ENCODE measurements at regions not wholly inside any gene's neighbourhood (a gene's known extent, or its start where the extent isn't known, plus 50 kb on each side); places are given as distances from the start of the nearest gene placed in this dataset.
"Not testable (repeated sequence)": the region's sequence is repeated elsewhere in the genome, so short reads cannot be mapped to it uniquely, and the experiment has no call there.

DNA sequence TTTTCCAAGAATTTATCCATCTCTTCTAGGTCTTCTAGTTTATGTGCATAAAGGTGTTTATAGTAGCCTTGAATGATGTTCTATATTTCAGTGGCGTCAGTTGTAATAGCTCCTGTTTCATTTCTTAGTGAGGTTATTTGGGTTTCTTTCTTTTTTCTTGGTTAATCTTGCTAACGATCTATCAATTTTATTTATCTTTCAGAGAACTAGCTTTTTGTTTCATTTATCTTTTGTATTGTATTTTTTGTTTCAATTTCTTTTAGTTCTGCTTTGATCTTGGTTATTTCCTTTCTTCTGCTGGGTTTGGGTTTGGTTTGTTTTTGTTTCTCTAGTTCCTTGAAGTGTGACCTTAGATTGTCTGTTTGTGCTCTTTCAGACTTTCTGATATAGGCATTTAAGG lies 133.0 kb downstream of the KLF8 start:
- TF ChIP-seq CTCF (IDR thresholded peaks at IDR 0.05 in 2 of 3, conservative IDR thresholded peaks at IDR 0.05 in 1 of 3; ENCODE audit: borderline replicate concordance in 1 of 3, insufficient read depth in 1 of 3, low read depth in 2 of 3, low read length in 2 of 3); POLR2A (IDR thresholded peaks at IDR 0.05; ENCODE audit: borderline replicate concordance, extremely low read depth, insufficient read depth, insufficient read length); EZH2 (IDR thresholded peaks at IDR 0.05); RAD21 (IDR thresholded peaks at IDR 0.05; ENCODE audit: low read depth); CBX3 (IDR thresholded peaks at IDR 0.05; ENCODE audit: low read depth); JUND (IDR thresholded peaks at IDR 0.05); ZBTB33 (IDR thresholded peaks at IDR 0.05; ENCODE audit: extremely low read depth, insufficient replicate concordance, low read length); POLR2AphosphoS5 (IDR thresholded peaks at IDR 0.05; ENCODE audit: low read depth, low read length); YY1 (IDR thresholded peaks at IDR 0.05; ENCODE audit: extremely low read depth, insufficient replicate concordance, low read depth, low read length): not testable (repeated sequence)
- TF ChIP-seq, protein P1, sequence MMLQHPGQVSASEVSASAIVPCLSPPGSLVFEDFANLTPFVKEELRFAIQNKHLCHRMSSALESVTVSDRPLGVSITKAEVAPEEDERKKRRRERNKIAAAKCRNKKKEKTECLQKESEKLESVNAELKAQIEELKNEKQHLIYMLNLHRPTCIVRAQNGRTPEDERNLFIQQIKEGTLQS (IDR thresholded peaks at IDR 0.05), result not testable (repeated sequence)
- TF ChIP-seq, protein P2, sequence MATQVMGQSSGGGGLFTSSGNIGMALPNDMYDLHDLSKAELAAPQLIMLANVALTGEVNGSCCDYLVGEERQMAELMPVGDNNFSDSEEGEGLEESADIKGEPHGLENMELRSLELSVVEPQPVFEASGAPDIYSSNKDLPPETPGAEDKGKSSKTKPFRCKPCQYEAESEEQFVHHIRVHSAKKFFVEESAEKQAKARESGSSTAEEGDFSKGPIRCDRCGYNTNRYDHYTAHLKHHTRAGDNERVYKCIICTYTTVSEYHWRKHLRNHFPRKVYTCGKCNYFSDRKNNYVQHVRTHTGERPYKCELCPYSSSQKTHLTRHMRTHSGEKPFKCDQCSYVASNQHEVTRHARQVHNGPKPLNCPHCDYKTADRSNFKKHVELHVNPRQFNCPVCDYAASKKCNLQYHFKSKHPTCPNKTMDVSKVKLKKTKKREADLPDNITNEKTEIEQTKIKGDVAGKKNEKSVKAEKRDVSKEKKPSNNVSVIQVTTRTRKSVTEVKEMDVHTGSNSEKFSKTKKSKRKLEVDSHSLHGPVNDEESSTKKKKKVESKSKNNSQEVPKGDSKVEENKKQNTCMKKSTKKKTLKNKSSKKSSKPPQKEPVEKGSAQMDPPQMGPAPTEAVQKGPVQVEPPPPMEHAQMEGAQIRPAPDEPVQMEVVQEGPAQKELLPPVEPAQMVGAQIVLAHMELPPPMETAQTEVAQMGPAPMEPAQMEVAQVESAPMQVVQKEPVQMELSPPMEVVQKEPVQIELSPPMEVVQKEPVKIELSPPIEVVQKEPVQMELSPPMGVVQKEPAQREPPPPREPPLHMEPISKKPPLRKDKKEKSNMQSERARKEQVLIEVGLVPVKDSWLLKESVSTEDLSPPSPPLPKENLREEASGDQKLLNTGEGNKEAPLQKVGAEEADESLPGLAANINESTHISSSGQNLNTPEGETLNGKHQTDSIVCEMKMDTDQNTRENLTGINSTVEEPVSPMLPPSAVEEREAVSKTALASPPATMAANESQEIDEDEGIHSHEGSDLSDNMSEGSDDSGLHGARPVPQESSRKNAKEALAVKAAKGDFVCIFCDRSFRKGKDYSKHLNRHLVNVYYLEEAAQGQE (IDR thresholded peaks at IDR 0.05; ENCODE audit: low read depth), result not testable (repeated sequence)

All from HCT116 (cell line).